Cardiac fibroblast (primary cell): ENCODE measurements at regions not wholly inside any gene's neighbourhood (a gene's known extent, or its start where the extent isn't known, plus 50 kb on each side); places are given as distances from the start of the nearest gene placed in this dataset.

Source experiments
- DNase-seq, 2 donors: peaks; one replicate each; pipeline versions ENCODE4 v3.0.0 to v3.0.0-alpha.2; 2010; ENCODE audit warnings: low read depth in 2 of 2
- H3K4me3 ChIP-seq, 2 donors: replicated peaks in 1 of 2; 1 replicate in 1 of 2; 2 replicates in 1 of 2; pipeline ENCODE4 v1.5.1; 2011; ENCODE audit warnings: low read depth in 2 of 2, low read length in 2 of 2, mild to moderate bottlenecking in 2 of 2, moderate library complexity in 1 of 2
- TF ChIP-seq, protein P1 (sequence below): IDR thresholded peaks from one replicate; pipeline ENCODE4 v1.5.1; 2011; ENCODE audit warnings: low read depth, mild to moderate bottlenecking, low read length, inconsistent platforms

DNA sequence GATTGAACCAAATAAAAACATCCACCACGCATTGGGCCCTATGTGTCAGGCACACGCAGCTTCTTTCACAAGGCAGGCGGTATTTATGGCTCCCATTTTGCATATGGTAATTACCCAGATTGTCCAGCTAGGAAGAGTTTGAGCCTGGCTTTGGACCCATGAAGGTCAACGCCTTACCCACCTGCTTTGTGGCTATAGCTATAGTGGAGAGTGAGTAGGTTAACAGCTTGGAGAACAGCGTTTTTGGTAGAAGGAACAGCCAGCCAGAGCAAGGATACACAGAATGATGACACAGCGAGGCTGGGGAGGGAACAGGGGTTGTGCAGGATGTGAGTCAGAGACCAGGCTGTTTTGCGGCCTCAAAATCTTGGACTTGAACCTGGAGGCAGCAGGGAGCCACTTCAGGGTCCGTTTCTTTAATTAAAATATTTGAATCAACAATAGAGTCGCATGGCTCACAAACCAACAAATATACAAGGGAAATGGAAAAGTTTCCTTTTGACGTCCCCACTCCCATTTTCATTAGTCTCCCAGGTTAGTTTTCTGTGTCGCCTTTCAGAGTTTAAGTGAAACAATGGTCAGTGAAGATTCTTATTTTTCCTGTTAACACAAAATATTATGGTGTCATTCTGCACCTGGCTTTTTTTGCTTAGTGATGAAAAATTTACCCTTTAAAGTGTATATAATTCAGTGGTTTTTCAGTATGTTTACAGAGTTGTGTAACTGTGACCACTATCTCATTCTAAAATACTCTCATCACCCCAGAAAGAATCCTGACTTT is 118.2 kb upstream of the STX18 start:
- TF ChIP-seq, protein P1, sequence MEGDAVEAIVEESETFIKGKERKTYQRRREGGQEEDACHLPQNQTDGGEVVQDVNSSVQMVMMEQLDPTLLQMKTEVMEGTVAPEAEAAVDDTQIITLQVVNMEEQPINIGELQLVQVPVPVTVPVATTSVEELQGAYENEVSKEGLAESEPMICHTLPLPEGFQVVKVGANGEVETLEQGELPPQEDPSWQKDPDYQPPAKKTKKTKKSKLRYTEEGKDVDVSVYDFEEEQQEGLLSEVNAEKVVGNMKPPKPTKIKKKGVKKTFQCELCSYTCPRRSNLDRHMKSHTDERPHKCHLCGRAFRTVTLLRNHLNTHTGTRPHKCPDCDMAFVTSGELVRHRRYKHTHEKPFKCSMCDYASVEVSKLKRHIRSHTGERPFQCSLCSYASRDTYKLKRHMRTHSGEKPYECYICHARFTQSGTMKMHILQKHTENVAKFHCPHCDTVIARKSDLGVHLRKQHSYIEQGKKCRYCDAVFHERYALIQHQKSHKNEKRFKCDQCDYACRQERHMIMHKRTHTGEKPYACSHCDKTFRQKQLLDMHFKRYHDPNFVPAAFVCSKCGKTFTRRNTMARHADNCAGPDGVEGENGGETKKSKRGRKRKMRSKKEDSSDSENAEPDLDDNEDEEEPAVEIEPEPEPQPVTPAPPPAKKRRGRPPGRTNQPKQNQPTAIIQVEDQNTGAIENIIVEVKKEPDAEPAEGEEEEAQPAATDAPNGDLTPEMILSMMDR: no peak
- no peak overlapping the region for H3K4me3 ChIP-seq
- DNase-seq: peak; percentile 82 to 92

DNA sequence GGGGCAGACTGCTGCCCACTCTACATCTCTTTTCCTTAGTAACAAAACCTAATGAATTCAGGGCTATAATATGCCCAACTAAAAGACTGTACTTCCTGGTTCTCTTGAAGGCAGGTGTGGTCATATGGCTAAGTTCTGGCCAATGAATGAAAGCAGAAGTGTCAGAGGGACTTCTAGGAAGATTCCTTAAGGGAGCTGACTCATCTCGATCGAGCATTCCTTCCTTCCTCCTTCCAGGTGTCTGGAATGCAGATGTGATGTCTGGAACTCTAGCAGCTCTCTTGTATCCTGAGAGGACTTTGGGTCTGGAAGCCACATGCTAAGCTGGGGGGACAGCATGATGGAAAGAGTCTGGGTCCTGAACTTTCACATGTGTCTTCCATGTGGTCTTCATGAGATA is 116.2 kb upstream of the STX18 start:
- no peak overlapping the region for H3K4me3 ChIP-seq
- TF ChIP-seq, protein P1: no peak
- no peak for DNase-seq

DNA sequence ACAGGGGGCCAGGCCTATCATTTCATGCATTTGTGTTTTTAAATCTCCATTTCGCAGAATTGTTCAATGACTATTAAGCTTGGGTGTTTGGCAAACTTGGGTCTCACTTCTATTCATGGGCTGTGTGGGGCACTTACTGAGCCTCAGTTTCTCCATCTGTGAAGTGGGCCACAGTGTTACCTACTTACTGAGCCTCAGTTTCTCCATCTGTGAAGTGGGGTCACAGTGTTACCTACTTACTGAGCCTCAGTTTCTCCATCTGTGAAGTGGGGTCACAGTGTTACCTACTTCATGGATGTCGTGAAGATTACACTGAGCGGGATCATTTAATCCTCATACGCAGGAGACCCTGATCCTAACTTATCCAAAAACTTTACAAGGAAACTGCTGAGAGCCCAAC is 115.1 kb upstream of the STX18 start:
- no peak overlapping the region for H3K4me3 ChIP-seq
- TF ChIP-seq, protein P1: no peak
- no peak for DNase-seq

DNA sequence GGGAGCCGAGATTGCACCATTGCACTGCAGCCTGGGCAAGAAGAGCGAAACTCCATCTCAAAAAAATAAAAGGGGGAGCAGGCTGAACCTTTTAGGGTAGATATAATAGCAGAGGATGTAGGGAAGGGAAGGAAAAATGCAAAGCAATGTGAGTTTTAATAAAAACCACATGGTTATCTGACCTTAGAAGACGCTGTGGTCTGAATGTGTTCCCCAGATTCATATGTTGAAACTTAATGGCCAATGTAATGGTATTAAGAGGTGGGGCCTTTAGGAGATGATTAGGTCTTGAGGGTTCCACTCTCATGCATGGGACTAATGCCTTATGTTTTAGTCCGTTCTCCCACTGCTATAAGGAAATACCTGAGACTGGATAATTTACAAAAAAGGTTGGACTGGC is 114.1 kb upstream of the STX18 start:
- TF ChIP-seq, protein P1: no peak
- no peak for DNase-seq
- H3K4me3 ChIP-seq: no peak overlapping the region

DNA sequence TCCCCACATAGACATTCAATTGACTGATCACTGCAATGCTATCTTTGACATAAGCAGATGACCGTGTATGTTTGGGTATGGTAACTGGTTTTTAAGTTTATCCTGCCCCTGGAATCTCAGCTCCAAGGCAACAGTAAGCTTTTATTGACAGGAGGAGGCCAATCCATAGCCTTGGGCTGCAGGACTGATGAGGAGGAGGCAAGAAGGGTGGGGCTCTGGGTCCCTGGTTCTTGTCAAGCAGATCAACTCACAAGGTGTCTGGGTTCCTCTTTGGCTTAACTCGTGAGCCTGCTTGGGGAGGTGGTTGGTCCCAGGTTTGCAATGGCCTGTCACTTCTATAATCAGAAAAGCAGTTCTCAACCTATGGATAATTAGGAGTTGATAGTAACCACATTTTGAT is 113.2 kb upstream of the STX18 start:
- TF ChIP-seq, protein P1: no peak
- no peak for DNase-seq
- no peak overlapping the region for H3K4me3 ChIP-seq

DNA sequence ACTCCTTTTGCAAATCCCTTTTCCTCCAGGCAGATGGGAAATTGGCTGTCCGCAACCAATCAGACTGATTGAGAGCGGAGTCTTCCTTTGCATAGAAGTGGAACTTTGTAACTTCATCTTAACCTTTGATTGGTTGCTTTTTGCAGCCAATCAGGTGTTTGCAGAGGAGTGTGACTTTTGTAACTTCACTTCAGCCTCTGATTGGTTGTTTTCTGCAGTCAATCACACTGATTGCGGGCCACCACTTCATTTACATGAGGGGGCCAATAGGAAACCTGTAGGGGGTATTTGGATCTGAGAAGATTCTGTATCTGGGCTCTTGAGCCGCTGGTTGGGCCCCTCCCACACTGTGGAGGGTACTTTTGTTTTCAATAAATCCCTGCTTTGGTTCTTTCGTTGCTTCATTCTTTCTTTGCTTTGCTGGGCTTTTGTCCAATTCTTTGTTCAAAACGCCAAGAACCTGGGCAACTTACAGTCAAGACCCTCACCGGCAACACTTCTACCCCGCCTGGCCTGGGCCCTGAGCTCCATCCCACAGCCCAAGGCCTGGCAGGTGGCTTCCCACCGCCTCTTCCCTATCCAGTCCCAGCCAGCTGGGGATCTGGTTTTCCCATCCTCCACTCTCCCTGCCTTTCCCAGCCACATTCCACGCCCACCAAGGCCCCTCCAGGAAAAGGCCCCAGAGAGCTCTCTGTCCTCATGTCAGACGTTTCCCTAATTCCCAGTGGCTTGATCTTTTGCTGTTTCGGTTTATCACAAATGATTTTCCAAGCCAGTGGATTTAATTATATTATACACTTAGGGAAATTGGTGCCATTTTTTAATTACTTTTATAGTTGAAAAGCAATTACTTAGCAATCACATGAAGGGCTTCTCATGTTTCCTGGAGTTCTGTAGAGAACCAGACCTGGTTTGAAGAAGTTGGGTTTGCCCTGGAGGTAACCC is 110.2 kb upstream of the STX18 start:
- TF ChIP-seq, protein P1: no peak
- H3K4me3 ChIP-seq: no peak overlapping the region
- no peak for DNase-seq
